ENCODE measurements at regions not wholly inside any gene's neighbourhood (a gene's known extent, or its start where the extent isn't known, plus 50 kb on each side); places are given as distances from the start of the nearest gene placed in this dataset.

DNA sequence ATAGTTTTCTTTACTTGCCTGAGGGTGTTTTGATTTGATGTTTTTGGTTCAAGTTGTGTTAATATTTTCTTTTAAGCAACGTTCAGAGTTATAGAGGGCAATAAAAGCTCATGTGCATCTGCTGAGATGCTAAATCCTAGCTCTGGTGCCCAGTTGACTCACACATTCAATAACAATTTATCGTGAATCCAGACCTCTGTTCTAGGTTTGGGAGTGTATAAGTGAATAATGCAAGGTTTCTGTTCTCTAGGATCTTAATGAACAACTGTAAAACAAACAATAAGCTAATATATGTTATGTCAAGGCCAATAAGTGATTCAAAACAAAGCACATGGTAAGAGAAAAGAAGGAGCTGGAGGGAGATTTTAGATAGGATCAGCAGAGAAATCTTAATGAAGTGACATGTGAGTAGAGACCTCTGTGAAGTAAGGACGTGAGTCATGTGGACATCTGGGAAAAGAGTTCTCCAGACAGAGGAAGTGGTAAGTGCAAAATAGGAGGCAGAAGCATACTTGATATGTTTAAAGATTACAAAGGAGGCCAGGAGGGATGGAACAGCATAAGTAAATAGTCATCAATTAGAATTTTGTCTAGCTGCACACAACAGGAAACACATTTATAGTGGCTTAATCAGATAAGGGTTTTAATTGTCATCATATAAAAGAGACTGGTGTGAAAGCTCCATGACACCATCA lies 278.5 kb upstream of the HTR2A start:
- no peak overlapping the region for H3K4me3 Mint-ChIP-seq
- ChIA-PET POLR2A (no interaction called here), CTCF (interaction anchor here (0.6 kb wide), 1 partner anchor 170 kb away, joined by 4 read pairs; no protein-coding TSS in a partner anchor)
- peaks cover 16% of the 10 kb centered on the region for H3K27me3 Mint-ChIP-seq
- no peaks in the 10 kb centered on the region for H3K4me1 Mint-ChIP-seq
- TF ChIP-seq, protein P1, sequence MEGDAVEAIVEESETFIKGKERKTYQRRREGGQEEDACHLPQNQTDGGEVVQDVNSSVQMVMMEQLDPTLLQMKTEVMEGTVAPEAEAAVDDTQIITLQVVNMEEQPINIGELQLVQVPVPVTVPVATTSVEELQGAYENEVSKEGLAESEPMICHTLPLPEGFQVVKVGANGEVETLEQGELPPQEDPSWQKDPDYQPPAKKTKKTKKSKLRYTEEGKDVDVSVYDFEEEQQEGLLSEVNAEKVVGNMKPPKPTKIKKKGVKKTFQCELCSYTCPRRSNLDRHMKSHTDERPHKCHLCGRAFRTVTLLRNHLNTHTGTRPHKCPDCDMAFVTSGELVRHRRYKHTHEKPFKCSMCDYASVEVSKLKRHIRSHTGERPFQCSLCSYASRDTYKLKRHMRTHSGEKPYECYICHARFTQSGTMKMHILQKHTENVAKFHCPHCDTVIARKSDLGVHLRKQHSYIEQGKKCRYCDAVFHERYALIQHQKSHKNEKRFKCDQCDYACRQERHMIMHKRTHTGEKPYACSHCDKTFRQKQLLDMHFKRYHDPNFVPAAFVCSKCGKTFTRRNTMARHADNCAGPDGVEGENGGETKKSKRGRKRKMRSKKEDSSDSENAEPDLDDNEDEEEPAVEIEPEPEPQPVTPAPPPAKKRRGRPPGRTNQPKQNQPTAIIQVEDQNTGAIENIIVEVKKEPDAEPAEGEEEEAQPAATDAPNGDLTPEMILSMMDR (IDR thresholded peaks at IDR 0.05), result no peak
- no peak for TF ChIP-seq EZH2 (IDR thresholded peaks at IDR 0.05; ENCODE audit: borderline replicate concordance, insufficient read depth, low read depth, low read length, poor library complexity, severe bottlenecking)
- 38% methylated on average over 2 of the region's 3 CpGs for WGBS (ENCODE audit: insufficient coverage)
- Histone ChIP-seq H3K4me3 (ENCODE audit: control extremely low read depth in 1 of 5, extremely low read depth in 1 of 5, insufficient read depth in 1 of 5, low read depth in 2 of 5, low read length in 4 of 5) (no peak overlapping the region), H3K9me3 (ENCODE audit: control extremely low read depth in 1 of 3, control insufficient read depth in 2 of 3, insufficient read depth in 1 of 3, low read length in 2 of 3) (no peaks in the 10 kb centered on the region), H3K27ac (ENCODE audit: low read length in 2 of 2) (no peak overlapping the region), H3K4me1 (ENCODE audit: control insufficient read depth in 2 of 2, insufficient read depth in 2 of 2, low read length in 2 of 2) (no peaks in the 10 kb centered on the region), H3K27me3 (replicated peaks in 1 of 4; ENCODE audit: control extremely low read depth in 1 of 4, control insufficient read depth in 3 of 4, insufficient read depth in 4 of 4, low read length in 3 of 4) (no peaks in the 10 kb centered on the region), H3K4me2 (replicated peaks; ENCODE audit: low read depth, low read length, poor library complexity, severe bottlenecking) (no peak overlapping the region), H3K9ac (ENCODE audit: low read length) (no peak overlapping the region), H3K79me2 (ENCODE audit: control insufficient read depth, insufficient read depth, low read length) (no peaks in the 10 kb centered on the region), H3K36me3 (replicated peaks in 1 of 2; ENCODE audit: control extremely low read depth in 1 of 2, control insufficient read depth in 1 of 2, extremely low read depth in 1 of 2, insufficient read depth in 2 of 2, low read length in 1 of 2) (no peaks in the 10 kb centered on the region), H2AFZ (ENCODE audit: insufficient read depth, low read depth, low read length, poor library complexity, severe bottlenecking) (no peak overlapping the region), H4K20me1 (ENCODE audit: control insufficient read depth, insufficient read depth, low read length, poor library complexity, severe bottlenecking) (no peaks in the 10 kb centered on the region)
- no peak for DNase-seq
- no peak overlapping the region for H3K27ac Mint-ChIP-seq
- no peaks in the 10 kb centered on the region for H3K9me3 Mint-ChIP-seq (ENCODE audit: insufficient read depth)
- intact Hi-C loops (cut with micrococcal nuclease), result no loop called here
- ATAC-seq (ENCODE audit: low read depth), result no peak

DNA sequence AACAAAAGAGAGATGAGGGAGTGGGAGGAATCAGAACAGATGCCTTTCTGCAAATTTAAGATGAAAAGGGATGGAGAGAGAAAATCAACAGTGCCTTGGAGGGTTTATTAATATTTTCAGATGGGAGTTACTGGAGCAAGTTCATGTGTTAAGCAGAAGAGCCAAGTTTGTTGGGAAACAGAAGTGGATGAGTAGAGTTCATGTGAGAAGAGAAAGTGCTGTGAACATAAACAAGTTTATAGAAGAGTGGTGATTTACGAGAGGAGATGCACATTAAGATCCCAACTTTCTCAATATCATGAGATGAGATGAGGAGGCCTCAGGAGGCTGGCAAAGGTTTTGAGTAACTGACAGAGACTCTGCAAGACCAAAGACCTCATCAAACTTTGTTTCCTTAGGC lies 274.1 kb upstream of the HTR2A start:
- Mint-ChIP-seq H3K4me1 (no peaks in the 10 kb centered on the region), H3K9me3 (ENCODE audit: insufficient read depth) (no peaks in the 10 kb centered on the region), H3K27me3 (peaks cover 16% of the 10 kb centered on the region), H3K27ac (no peak overlapping the region), H3K4me3 (no peak overlapping the region)
- Histone ChIP-seq H3K27me3 (replicated peaks in 1 of 4; ENCODE audit: control extremely low read depth in 1 of 4, control insufficient read depth in 3 of 4, insufficient read depth in 4 of 4, low read length in 3 of 4) (no peaks in the 10 kb centered on the region), H3K36me3 (replicated peaks in 1 of 2; ENCODE audit: control extremely low read depth in 1 of 2, control insufficient read depth in 1 of 2, extremely low read depth in 1 of 2, insufficient read depth in 2 of 2, low read length in 1 of 2) (no peaks in the 10 kb centered on the region), H3K4me2 (replicated peaks; ENCODE audit: low read depth, low read length, poor library complexity, severe bottlenecking) (no peak overlapping the region), H3K9ac (ENCODE audit: low read length) (no peak overlapping the region), H4K20me1 (ENCODE audit: control insufficient read depth, insufficient read depth, low read length, poor library complexity, severe bottlenecking) (no peaks in the 10 kb centered on the region), H3K4me3 (ENCODE audit: control extremely low read depth in 1 of 5, extremely low read depth in 1 of 5, insufficient read depth in 1 of 5, low read depth in 2 of 5, low read length in 4 of 5) (no peak overlapping the region), H2AFZ (ENCODE audit: insufficient read depth, low read depth, low read length, poor library complexity, severe bottlenecking) (no peak overlapping the region), H3K79me2 (ENCODE audit: control insufficient read depth, insufficient read depth, low read length) (no peaks in the 10 kb centered on the region), H3K27ac (ENCODE audit: low read length in 2 of 2) (no peak overlapping the region), H3K4me1 (ENCODE audit: control insufficient read depth in 2 of 2, insufficient read depth in 2 of 2, low read length in 2 of 2) (no peaks in the 10 kb centered on the region), H3K9me3 (ENCODE audit: control extremely low read depth in 1 of 3, control insufficient read depth in 2 of 3, insufficient read depth in 1 of 3, low read length in 2 of 3) (no peaks in the 10 kb centered on the region)
- ATAC-seq (ENCODE audit: low read depth) (no peak), DNase-seq (no peak)
- POLR2A ChIA-PET, result no interaction called here
- TF ChIP-seq EZH2 (IDR thresholded peaks at IDR 0.05; ENCODE audit: borderline replicate concordance, insufficient read depth, low read depth, low read length, poor library complexity, severe bottlenecking), result no peak
- TF ChIP-seq, protein P1 (IDR thresholded peaks at IDR 0.05), result no peak
- intact Hi-C loops (cut with micrococcal nuclease), result no loop called here
- no CpG with 5 or more reads among the region's 1 CpG for WGBS (ENCODE audit: insufficient coverage)
- CTCF ChIA-PET, result interaction anchor here (1.0 kb wide), 1 partner anchor 197 kb away, joined by 3 read pairs; no protein-coding TSS in a partner anchor

All from B cell (primary cell).